ENCODE measurements at regions not wholly inside any gene's neighbourhood (a gene's known extent, or its start where the extent isn't known, plus 50 kb on each side); places are given as distances from the start of the nearest gene placed in this dataset.

- H3K27ac ChIP-seq (ENCODE audit: low read depth in 2 of 2, low read length in 1 of 2) = peak overlapping the region in 1 of 2 experiments; percentile 94; a peak in 2 of 4 replicates
- DNase-seq = peak; percentile 86
- H2AFZ ChIP-seq (ENCODE audit: low read depth) = no peak overlapping the region
- peaks cover 0 to 27% of the 10 kb centered on the region in 2 experiments; a peak in 2 of 4 replicates for H3K4me1 ChIP-seq (ENCODE audit: control insufficient read depth in 1 of 2, insufficient read depth in 2 of 2, low read depth in 1 of 2, low read length in 1 of 2)
- POLR2A ChIA-PET = interaction anchor here (1.1 to 1.8 kb wide), 2 partner anchors 60 to 515 kb away, joined by 3 to 12 read pairs; no protein-coding TSS in a partner anchor
- H3K4me2 ChIP-seq = no peak overlapping the region
- no peaks in the 10 kb centered on the region for H3K9me3 ChIP-seq
- no peak overlapping the region; a peak in 1 of 4 replicates for H3K4me3 ChIP-seq (ENCODE audit: low read depth in 2 of 2, low read length in 1 of 2)
- H3K9me2 ChIP-seq = no peaks in the 10 kb centered on the region
- H3K27me3 ChIP-seq (ENCODE audit: insufficient read depth) = no peaks in the 10 kb centered on the region
- no peaks in the 10 kb centered on the region for H3F3A ChIP-seq (replicated peaks; ENCODE audit: insufficient read depth)
- no peaks in the 10 kb centered on the region for H3K36me3 ChIP-seq (replicated peaks in 1 of 2; ENCODE audit: control insufficient read depth in 1 of 2, insufficient read depth in 2 of 2, low read length in 1 of 2)
- no peaks in the 10 kb centered on the region for H4K20me1 ChIP-seq (ENCODE audit: insufficient read depth)
- no peaks in the 10 kb centered on the region for H3K79me2 ChIP-seq (ENCODE audit: insufficient read depth)
- CTCF ChIA-PET = interaction anchor here (0.8 to 1.7 kb wide), 4 partner anchors 60 to 493 kb away, joined by 3 to 5 read pairs (median 4); no protein-coding TSS in a partner anchor
- WGBS (ENCODE audit: low lambda C conversion rate) = 12% methylated on average over 15 of the region's 19 CpGs
- no peak overlapping the region for H3K9ac ChIP-seq
- TF ChIP-seq MXI1 (IDR thresholded peaks at IDR 0.05; ENCODE audit: low read depth, low read length) (peak; percentile 71), CTCF (IDR thresholded peaks at IDR 0.05) (no peak), RFX5 (IDR thresholded peaks at IDR 0.05; ENCODE audit: low read length) (0 out of 2 replicates have a peak, but pooled peaks have one; percentile 10), RCOR1 (IDR thresholded peaks at IDR 0.05; ENCODE audit: low read length) (peak; percentile 33; the same call in 1 of the 2 replicates), FOXJ3 (CRISPR knock-in tag; IDR thresholded peaks at IDR 0.05) (peak; percentile 87), GATA2 (CRISPR knock-in tag; IDR thresholded peaks at IDR 0.05) (peak; percentile 97), TCF12 (IDR thresholded peaks at IDR 0.05) (no peak), JUND (IDR thresholded peaks at IDR 0.05) (no peak), EP300 (IDR thresholded peaks at IDR 0.05; ENCODE audit: borderline replicate concordance in 1 of 2, low read depth in 1 of 2, low read length in 1 of 2) (peak in 1 of 2 experiments; percentile 33; a peak in 1 of 4 replicates), CHD2 (IDR thresholded peaks at IDR 0.05; ENCODE audit: low read length, partially characterized antibody) (peak; percentile 58), NFIC (IDR thresholded peaks at IDR 0.05; ENCODE audit: borderline replicate concordance) (no peak), RAD21 (IDR thresholded peaks at IDR 0.05; ENCODE audit: low read length) (peak; percentile 45; the same call in 1 of the 2 replicates)
- TF ChIP-seq, protein P1, sequence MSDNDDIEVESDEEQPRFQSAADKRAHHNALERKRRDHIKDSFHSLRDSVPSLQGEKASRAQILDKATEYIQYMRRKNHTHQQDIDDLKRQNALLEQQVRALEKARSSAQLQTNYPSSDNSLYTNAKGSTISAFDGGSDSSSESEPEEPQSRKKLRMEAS (IDR thresholded peaks at IDR 0.05; ENCODE audit: low read depth) = no peak
Measured at GRCh38 chr2:2787301-2787907, 456.3 kb upstream of the MYT1L start.

- WGBS (ENCODE audit: low lambda C conversion rate) = 41% methylated on average over 6 of the region's 9 CpGs
- Histone ChIP-seq H3K9me3 (no peaks in the 10 kb centered on the region), H2AFZ (ENCODE audit: low read depth) (no peak overlapping the region), H3K4me3 (ENCODE audit: low read depth in 2 of 2, low read length in 1 of 2) (no peak overlapping the region), H3K27ac (ENCODE audit: low read depth in 2 of 2, low read length in 1 of 2) (no peak overlapping the region), H3K9ac (no peak overlapping the region), H3K27me3 (ENCODE audit: insufficient read depth) (no peaks in the 10 kb centered on the region), H3K4me2 (no peak overlapping the region), H4K20me1 (ENCODE audit: insufficient read depth) (no peaks in the 10 kb centered on the region), H3K9me2 (no peaks in the 10 kb centered on the region), H3K36me3 (replicated peaks in 1 of 2; ENCODE audit: control insufficient read depth in 1 of 2, insufficient read depth in 2 of 2, low read length in 1 of 2) (no peaks in the 10 kb centered on the region), H3K79me2 (ENCODE audit: insufficient read depth) (no peaks in the 10 kb centered on the region), H3F3A (replicated peaks; ENCODE audit: insufficient read depth) (no peaks in the 10 kb centered on the region), H3K4me1 (ENCODE audit: control insufficient read depth in 1 of 2, insufficient read depth in 2 of 2, low read depth in 1 of 2, low read length in 1 of 2) (peaks cover 0 to 2% of the 10 kb centered on the region in 2 experiments; a peak in 1 of 4 replicates)
- ChIA-PET POLR2A (no interaction called here), CTCF (interaction anchor here (1.0 kb wide), 2 partner anchors 37 to 83 kb away, joined by 4 read pairs; no protein-coding TSS in a partner anchor)
- no peak for DNase-seq
- TF ChIP-seq EP300 (IDR thresholded peaks at IDR 0.05; ENCODE audit: borderline replicate concordance in 1 of 2, low read depth in 1 of 2, low read length in 1 of 2) = no peak
- no peak for TF ChIP-seq MEF2A (IDR thresholded peaks at IDR 0.05; ENCODE audit: borderline replicate concordance, low read depth)
- TF ChIP-seq SIN3A (IDR thresholded peaks at IDR 0.05; ENCODE audit: borderline replicate concordance, low read depth, low read length) = no peak
- TF ChIP-seq POLR2AphosphoS5 (IDR thresholded peaks at IDR 0.05; ENCODE audit: low read depth, low read length) = no peak
- TF ChIP-seq FOXJ3 (CRISPR knock-in tag; IDR thresholded peaks at IDR 0.05) = no peak
- no peak for TF ChIP-seq ELF1 (IDR thresholded peaks at IDR 0.05)
- no peak for TF ChIP-seq FOXM1 (IDR thresholded peaks at IDR 0.05; ENCODE audit: low read depth)
- no peak for TF ChIP-seq TEAD4 (IDR thresholded peaks at IDR 0.05; ENCODE audit: borderline replicate concordance, insufficient read depth)
- no peak for TF ChIP-seq TAF1 (IDR thresholded peaks at IDR 0.05; ENCODE audit: borderline replicate concordance, low read depth, low read length)
- TF ChIP-seq USF1 (IDR thresholded peaks at IDR 0.05; ENCODE audit: borderline replicate concordance, low read depth) = no peak
- TF ChIP-seq NFIC (IDR thresholded peaks at IDR 0.05; ENCODE audit: borderline replicate concordance) = no peak
- TF ChIP-seq USF2 (IDR thresholded peaks at IDR 0.05; ENCODE audit: borderline replicate concordance, low read depth, low read length) = no peak
- TF ChIP-seq GABPA (IDR thresholded peaks at IDR 0.05; ENCODE audit: low read depth) = no peak
- TF ChIP-seq EZH2phosphoT487 (IDR thresholded peaks at IDR 0.05; ENCODE audit: borderline replicate concordance, low read depth) = no peak
Measured at GRCh38 chr2:2782007-2782406, 450.9 kb upstream of the MYT1L start.
